ENCODE measurements at regions not wholly inside any gene's neighbourhood (a gene's known extent, or its start where the extent isn't known, plus 50 kb on each side); places are given as distances from the start of the nearest gene placed in this dataset.

- no peak for TF ChIP-seq HSF1 (IDR thresholded peaks at IDR 0.05; ENCODE audit: low read depth, low read length)
- no peak for TF ChIP-seq STAT1 (conservative IDR thresholded peaks at IDR 0.05)
- TF ChIP-seq IKZF1 (conservative IDR thresholded peaks at IDR 0.05): no peak
These were observed 513.6 kb upstream of the PTCHD4 start (continued) for GRCh38 chr6:48624631-48625030.

GRCh38 chr6:48619771-48620170 lies 508.8 kb upstream of the PTCHD4 start:
- no TSS peak for BruUV-seq (replicated peaks)
- TF ChIP-seq SREBF2 (IDR thresholded peaks at IDR 0.05; ENCODE audit: low read length) (no peak), HDAC2 (IDR thresholded peaks at IDR 0.05) (no peak), TAF1 (IDR thresholded peaks at IDR 0.05; ENCODE audit: borderline replicate concordance, low read depth, low read length) (no peak), MLLT1 (IDR thresholded peaks at IDR 0.05) (no peak), RFX5 (IDR thresholded peaks at IDR 0.05; ENCODE audit: low read depth, low read length) (no peak), BACH1 (IDR thresholded peaks at IDR 0.05; ENCODE audit: borderline replicate concordance) (no peak), MTA2 (IDR thresholded peaks at IDR 0.05; ENCODE audit: low read depth) (no peak), ATF7 (IDR thresholded peaks at IDR 0.05; ENCODE audit: low read depth) (no peak)
- no peak for FAIRE-seq
- ATAC-seq: no peak
- SMC1A ChIA-PET (ENCODE audit: uncharacterized antibody, unreplicated experiment): interaction anchor here (0.9 kb wide), 1 partner anchor 141 kb away, joined by 3 read pairs; no protein-coding TSS in a partner anchor
- intact Hi-C loops (cut with micrococcal nuclease; ENCODE audit: unreplicated experiment): no loop called here
- H3K36me3 ChIP-seq (ENCODE audit: control insufficient read depth in 2 of 2, insufficient read depth in 2 of 2, low read length in 1 of 2): no peaks in the 10 kb centered on the region
- H3K9ac ChIP-seq (ENCODE audit: control insufficient read depth, insufficient read depth, low read length): no peak overlapping the region
- in situ Hi-C loops (cut with MboI): no loop called here
- no peaks in the 10 kb centered on the region for H3K4me1 ChIP-seq (ENCODE audit: control insufficient read depth, insufficient read depth, low read length)
- H3K79me2 ChIP-seq (ENCODE audit: control insufficient read depth, insufficient read depth, low read length): no peaks in the 10 kb centered on the region
- H3K27me3 ChIP-seq (replicated peaks in 1 of 2; ENCODE audit: control insufficient read depth in 2 of 2, insufficient read depth in 2 of 2, low read length in 1 of 2): no peaks in the 10 kb centered on the region
- no peak overlapping the region for H3K27ac ChIP-seq (ENCODE audit: control insufficient read depth, insufficient read depth)
- H3K4me2 ChIP-seq (ENCODE audit: control insufficient read depth, insufficient read depth): no peak overlapping the region
- H4K20me1 ChIP-seq (ENCODE audit: control insufficient read depth, insufficient read depth): no peaks in the 10 kb centered on the region
- no peak for DNase-seq (ENCODE audit: low read depth, low spot score)
- no peak overlapping the region for H2AFZ ChIP-seq (ENCODE audit: control insufficient read depth, low read depth, low read length)
- 73% methylated on average over 3 of the region's 3 CpGs for WGBS (ENCODE audit: insufficient coverage, insufficient replicate concordance, low lambda C conversion rate, missing lambda C conversion rate)
- H3K4me3 ChIP-seq: no peak overlapping the region
- POLR2A ChIA-PET: no interaction called here
- RAD21 ChIA-PET (ENCODE audit: unreplicated experiment): no interaction called here
- no peaks in the 10 kb centered on the region for H3K9me3 ChIP-seq (replicated peaks; ENCODE audit: control insufficient read depth, insufficient read depth, low read length)
- CTCF ChIA-PET: no interaction called here

Measured in GM12878 (cell line).